ENCODE measurements at regions not wholly inside any gene's neighbourhood (a gene's known extent, or its start where the extent isn't known, plus 50 kb on each side); places are given as distances from the start of the nearest gene placed in this dataset.

DNA sequence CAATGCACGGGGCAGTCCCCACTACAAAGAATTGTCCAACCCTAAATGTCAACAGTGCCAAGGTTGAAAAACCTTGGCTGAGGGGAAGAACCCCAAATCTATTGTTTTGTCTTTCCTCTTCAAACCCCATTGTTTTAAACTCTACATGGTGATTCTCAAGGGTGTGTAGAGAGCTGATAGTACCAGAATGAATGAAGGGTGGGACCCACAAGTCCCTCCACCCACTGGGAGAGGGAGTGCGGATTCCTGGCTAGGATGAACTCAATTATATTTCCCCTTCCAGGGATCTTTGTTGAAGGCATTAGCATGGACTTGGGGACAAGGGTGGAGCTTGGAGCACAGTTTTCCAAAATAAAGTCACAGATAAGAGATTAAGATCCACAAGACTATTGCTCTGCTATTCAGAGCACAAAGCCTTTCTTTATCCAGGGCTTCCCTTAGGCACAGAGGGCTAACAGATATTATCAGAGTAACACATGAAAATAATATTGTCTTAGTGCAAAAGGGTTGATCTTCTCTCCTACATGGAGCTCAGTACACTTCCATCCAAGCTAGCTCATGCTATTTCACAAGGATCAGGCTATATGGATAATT, 755.1 kb upstream of the TBX3 start:
- TF ChIP-seq EZH2 (IDR thresholded peaks at IDR 0.05; ENCODE audit: low read length, unreplicated experiment) (no peak), CTCF (conservative IDR thresholded peaks at IDR 0.05; ENCODE audit: low read depth, low read length) (no peak), EZH2phosphoT487 (IDR thresholded peaks at IDR 0.05; ENCODE audit: borderline replicate concordance, low read length) (no peak)
